ENCODE measurements at regions not wholly inside any gene's neighbourhood (a gene's known extent, or its start where the extent isn't known, plus 50 kb on each side); places are given as distances from the start of the nearest gene placed in this dataset.

- Histone ChIP-seq H3K4me3 (no peak overlapping the region), H3K9me3 (peaks cover 4 to 27% of the 10 kb centered on the region in 2 donors), H3K27me3 (no peaks in the 10 kb centered on the region), H3K36me3 (no peaks in the 10 kb centered on the region), H3K27ac (no peak overlapping the region), H3K4me1 (no peaks in the 10 kb centered on the region)
- TF ChIP-seq, protein P1, sequence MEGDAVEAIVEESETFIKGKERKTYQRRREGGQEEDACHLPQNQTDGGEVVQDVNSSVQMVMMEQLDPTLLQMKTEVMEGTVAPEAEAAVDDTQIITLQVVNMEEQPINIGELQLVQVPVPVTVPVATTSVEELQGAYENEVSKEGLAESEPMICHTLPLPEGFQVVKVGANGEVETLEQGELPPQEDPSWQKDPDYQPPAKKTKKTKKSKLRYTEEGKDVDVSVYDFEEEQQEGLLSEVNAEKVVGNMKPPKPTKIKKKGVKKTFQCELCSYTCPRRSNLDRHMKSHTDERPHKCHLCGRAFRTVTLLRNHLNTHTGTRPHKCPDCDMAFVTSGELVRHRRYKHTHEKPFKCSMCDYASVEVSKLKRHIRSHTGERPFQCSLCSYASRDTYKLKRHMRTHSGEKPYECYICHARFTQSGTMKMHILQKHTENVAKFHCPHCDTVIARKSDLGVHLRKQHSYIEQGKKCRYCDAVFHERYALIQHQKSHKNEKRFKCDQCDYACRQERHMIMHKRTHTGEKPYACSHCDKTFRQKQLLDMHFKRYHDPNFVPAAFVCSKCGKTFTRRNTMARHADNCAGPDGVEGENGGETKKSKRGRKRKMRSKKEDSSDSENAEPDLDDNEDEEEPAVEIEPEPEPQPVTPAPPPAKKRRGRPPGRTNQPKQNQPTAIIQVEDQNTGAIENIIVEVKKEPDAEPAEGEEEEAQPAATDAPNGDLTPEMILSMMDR (IDR thresholded peaks at IDR 0.05) = no peak
- TF ChIP-seq POLR2AphosphoS5 (IDR thresholded peaks at IDR 0.05) = no peak
- TF ChIP-seq POLR2A (IDR thresholded peaks at IDR 0.05) = no peak
- no peak for DNase-seq (ENCODE audit: low spot score in 2 of 2)
- intact Hi-C loops (cut with DNase I; ENCODE audit: low total_unique reads) = no loop called here
Measured at GRCh38 chrX:8273451-8273895, 102.4 kb upstream of the VCX2 start.

- DNase-seq (ENCODE audit: low spot score in 2 of 2) = no peak
- Histone ChIP-seq H3K27me3 (no peaks in the 10 kb centered on the region), H3K36me3 (no peaks in the 10 kb centered on the region), H3K9me3 (peaks cover 4 to 27% of the 10 kb centered on the region in 2 donors), H3K27ac (no peak overlapping the region), H3K4me1 (no peaks in the 10 kb centered on the region), H3K4me3 (no peak overlapping the region)
- TF ChIP-seq POLR2A (IDR thresholded peaks at IDR 0.05) = no peak
- no peak for TF ChIP-seq POLR2AphosphoS5 (IDR thresholded peaks at IDR 0.05)
- intact Hi-C loops (cut with DNase I; ENCODE audit: low total_unique reads) = no loop called here
Measured at GRCh38 chrX:8274170-8274569, 103.1 kb upstream of the VCX2 start.

- no peak for TF ChIP-seq POLR2A (IDR thresholded peaks at IDR 0.05)
- Histone ChIP-seq H3K4me1 (no peaks in the 10 kb centered on the region), H3K36me3 (no peaks in the 10 kb centered on the region), H3K27ac (no peak overlapping the region), H3K27me3 (no peaks in the 10 kb centered on the region), H3K4me3 (no peak overlapping the region), H3K9me3 (peaks cover 4 to 13% of the 10 kb centered on the region in 2 donors)
- no peak for DNase-seq (ENCODE audit: low spot score in 2 of 2)
- intact Hi-C loops (cut with DNase I; ENCODE audit: low total_unique reads) = no loop called here
Measured at GRCh38 chrX:8278557-8278956, 107.5 kb upstream of the VCX2 start.

GRCh38 chrX:8279323-8279722, 108.3 kb upstream of the VCX2 start:
- DNase-seq (ENCODE audit: low spot score in 2 of 2) = no peak
- no peaks in the 10 kb centered on the region for H3K4me1 ChIP-seq
- no peak overlapping the region for H3K4me3 ChIP-seq
- H3K9me3 ChIP-seq = peaks cover 4 to 13% of the 10 kb centered on the region in 2 donors
- no peak overlapping the region for H3K27ac ChIP-seq
- no peaks in the 10 kb centered on the region for H3K36me3 ChIP-seq
- intact Hi-C loops (cut with DNase I; ENCODE audit: low total_unique reads) = no loop called here
- TF ChIP-seq POLR2AphosphoS5 (IDR thresholded peaks at IDR 0.05) (no peak), POLR2A (IDR thresholded peaks at IDR 0.05) (no peak)
- TF ChIP-seq, protein P1 (IDR thresholded peaks at IDR 0.05) = no peak
- no peaks in the 10 kb centered on the region for H3K27me3 ChIP-seq

GRCh38 chrX:8284131-8284530, 113.1 kb upstream of the VCX2 start:
- TF ChIP-seq POLR2AphosphoS5 (IDR thresholded peaks at IDR 0.05) (no peak), POLR2A (IDR thresholded peaks at IDR 0.05) (no peak)
- TF ChIP-seq, protein P1 (IDR thresholded peaks at IDR 0.05) = no peak
- DNase-seq (ENCODE audit: low spot score in 2 of 2) = no peak
- intact Hi-C loops (cut with DNase I; ENCODE audit: low total_unique reads) = no loop called here

DNA sequence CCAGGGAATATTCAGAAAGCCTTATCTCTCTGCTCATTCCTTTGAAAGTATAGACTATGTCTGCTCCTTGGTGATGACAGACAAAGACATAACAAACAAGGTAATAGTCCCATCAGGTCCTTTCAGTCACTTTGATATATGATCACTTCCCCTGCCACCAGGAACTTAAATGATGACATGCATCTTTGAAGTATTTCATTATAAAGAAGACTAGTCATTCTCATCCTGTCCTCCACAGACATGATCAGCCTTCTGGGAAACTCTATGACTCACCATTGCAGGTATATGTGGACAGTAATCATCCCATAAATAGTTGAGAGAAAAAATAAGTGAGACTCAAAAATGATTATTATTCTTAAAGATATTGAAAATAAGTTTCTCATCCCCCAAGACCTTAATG, 117.5 kb upstream of the VCX2 start:
- H3K4me1 ChIP-seq = no peaks in the 10 kb centered on the region
- no peaks in the 10 kb centered on the region for H3K36me3 ChIP-seq
- H3K27ac ChIP-seq = no peak overlapping the region
- no peaks in the 10 kb centered on the region for H3K27me3 ChIP-seq
- TF ChIP-seq POLR2A (IDR thresholded peaks at IDR 0.05) = no peak
- TF ChIP-seq, protein P1 (IDR thresholded peaks at IDR 0.05) = no peak
- no peak for TF ChIP-seq POLR2AphosphoS5 (IDR thresholded peaks at IDR 0.05)
- DNase-seq (ENCODE audit: low spot score in 2 of 2) = no peak
- H3K9me3 ChIP-seq = no peaks in the 10 kb centered on the region
- intact Hi-C loops (cut with DNase I; ENCODE audit: low total_unique reads) = no loop called here
- no peak overlapping the region for H3K4me3 ChIP-seq

More at GRCh38 chrX:8284131-8284530, 113.1 kb upstream of the VCX2 start:
- no peak overlapping the region for H3K27ac ChIP-seq
- H3K4me3 ChIP-seq = no peak overlapping the region
- no peaks in the 10 kb centered on the region for H3K9me3 ChIP-seq
- H3K4me1 ChIP-seq = no peaks in the 10 kb centered on the region
- no peaks in the 10 kb centered on the region for H3K27me3 ChIP-seq
- H3K36me3 ChIP-seq = no peaks in the 10 kb centered on the region

Data from breast epithelium (tissue), 4 donors.